Adrenal gland (tissue), 9 donors: ENCODE measurements at regions not wholly inside any gene's neighbourhood (a gene's known extent, or its start where the extent isn't known, plus 50 kb on each side); places are given as distances from the start of the nearest gene placed in this dataset.

Source experiments
- DNase-seq, 7 donors: peaks; one replicate each; pipeline ENCODE4 v3.0.0-alpha.2; 2019 to 2020
- H3K27ac ChIP-seq, 5 donors: fragments of 200-600 bp; sonication (generic) in 4 of 5; 1 replicate in 3 of 5; 2 replicates in 2 of 5; pipeline versions ENCODE4 v1.5.1 to v1.8.0; 2016 to 2020; ENCODE audit warnings: mild to moderate bottlenecking in 1 of 5
- H3K27me3 ChIP-seq: fragments of 200-600 bp; 2 replicates; pipeline ENCODE4 v1.8.0; 2021
- H3K36me3 ChIP-seq, 2 donors: fragments of 200-600 bp; replicated peaks in 1 of 2; 1 replicate in 1 of 2; 2 replicates in 1 of 2; pipeline versions ENCODE4 v1.5.1 to v1.8.0; 2018 to 2022
- H3K4me1 ChIP-seq, 2 donors: fragments of 200-600 bp; replicated peaks in 1 of 2; 1 replicate in 1 of 2; 2 replicates in 1 of 2; pipeline versions ENCODE4 v1.5.1 to v1.8.0; 2018 to 2021
- H3K4me3 ChIP-seq, 4 donors: fragments of 200-600 bp; sonication (generic) in 3 of 4; one replicate each; pipeline ENCODE4 v1.5.1; 2016 to 2018
- H3K9me3 ChIP-seq, 3 donors: fragments of 200-600 bp; sonication (generic) in 1 of 3; replicated peaks in 1 of 3; 1 replicate in 2 of 3; 2 replicates in 1 of 3; pipeline versions ENCODE4 v1.5.1 to v1.8.0; 2016 to 2021
- POLR2A ChIP-seq, 2 donors: fragments of 450-650 bp; IDR thresholded peaks; one replicate each; pipeline ENCODE4 v1.6.1; 2017; ENCODE audit warnings: antibody characterized with exemption in 2 of 2, mild to moderate bottlenecking in 2 of 2, moderate library complexity in 1 of 2
- WGBS, 4 donors: extraction: QIAGEN DNeasy Blood & Tissue Kit in 2 of 4; methylation state at CpG; one replicate each; pipeline versions ENCODE4 v1.1.5 to v1.1.7; 2013 to 2017; 5-methylcytosine and 5-hydroxymethylcytosine counted together
- intact Hi-C, 2 donors: fragments of 100-400 bp; cut with DNase I; formaldehyde crosslinking; loops; one replicate each; pipeline versions ENCODE4 v1.14.1 to v1.15.0; 2022 to 2023
- TF ChIP-seq, protein P1 (sequence below), 6 experiments: fragments of 450-650 bp in 4 of 6; fragments of 200-600 bp in 2 of 6; sonication (generic) in 1 of 6; IDR thresholded peaks; 1 replicate in 5 of 6; 2 replicates in 1 of 6; pipeline versions ENCODE4 v1.5.1 to v1.8.0; 2016 to 2021; ENCODE audit warnings: antibody characterized with exemption in 6 of 6, mild to moderate bottlenecking in 2 of 6, moderate library complexity in 1 of 6
- donor health status: healthy with polysubstance abuse.
- donor health status: Bipolar disorder and iron deficiency.
- donor health status: DM: yes; HTN: yes; CAD: no.
- donor health status: DM: no; HTN: no; CAD: no.
- donor health status: DM: no; HTN: no; CAD: no.

DNA sequence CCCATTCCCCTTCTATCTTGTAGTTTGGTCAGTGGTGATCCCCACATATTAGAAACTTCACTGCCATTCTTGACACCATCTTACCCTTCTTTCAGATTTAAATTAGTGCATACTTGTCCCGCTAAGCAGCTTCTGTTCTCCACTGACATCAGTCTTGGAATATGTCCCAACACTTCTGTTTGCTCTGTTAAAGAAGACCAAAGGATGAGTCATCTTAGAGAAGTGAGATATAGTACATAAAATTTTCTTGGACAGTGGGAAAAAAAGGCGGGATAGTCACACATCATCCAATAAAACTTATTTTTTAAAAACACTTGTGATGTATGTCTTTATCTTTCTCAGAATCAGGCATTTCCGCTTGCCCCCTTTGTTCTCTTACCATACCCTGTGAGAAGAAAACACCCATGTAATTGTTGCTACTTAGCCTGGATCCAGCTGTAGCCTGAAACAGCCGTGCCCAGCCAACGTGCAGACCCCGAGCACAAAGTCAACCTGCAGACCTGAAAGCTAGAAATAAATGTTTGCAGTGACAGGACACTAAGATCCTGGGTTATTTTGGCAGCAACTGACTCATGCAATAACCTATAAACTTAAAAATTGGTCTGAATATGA is 100.1 kb upstream of the PDE3A start:
- no peak for DNase-seq
- TF ChIP-seq, protein P1, sequence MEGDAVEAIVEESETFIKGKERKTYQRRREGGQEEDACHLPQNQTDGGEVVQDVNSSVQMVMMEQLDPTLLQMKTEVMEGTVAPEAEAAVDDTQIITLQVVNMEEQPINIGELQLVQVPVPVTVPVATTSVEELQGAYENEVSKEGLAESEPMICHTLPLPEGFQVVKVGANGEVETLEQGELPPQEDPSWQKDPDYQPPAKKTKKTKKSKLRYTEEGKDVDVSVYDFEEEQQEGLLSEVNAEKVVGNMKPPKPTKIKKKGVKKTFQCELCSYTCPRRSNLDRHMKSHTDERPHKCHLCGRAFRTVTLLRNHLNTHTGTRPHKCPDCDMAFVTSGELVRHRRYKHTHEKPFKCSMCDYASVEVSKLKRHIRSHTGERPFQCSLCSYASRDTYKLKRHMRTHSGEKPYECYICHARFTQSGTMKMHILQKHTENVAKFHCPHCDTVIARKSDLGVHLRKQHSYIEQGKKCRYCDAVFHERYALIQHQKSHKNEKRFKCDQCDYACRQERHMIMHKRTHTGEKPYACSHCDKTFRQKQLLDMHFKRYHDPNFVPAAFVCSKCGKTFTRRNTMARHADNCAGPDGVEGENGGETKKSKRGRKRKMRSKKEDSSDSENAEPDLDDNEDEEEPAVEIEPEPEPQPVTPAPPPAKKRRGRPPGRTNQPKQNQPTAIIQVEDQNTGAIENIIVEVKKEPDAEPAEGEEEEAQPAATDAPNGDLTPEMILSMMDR (IDR thresholded peaks at IDR 0.05): no peak
- TF ChIP-seq POLR2A (IDR thresholded peaks at IDR 0.05): no peak
- no peak overlapping the region for H3K27ac ChIP-seq
- H3K36me3 ChIP-seq: no peaks in the 10 kb centered on the region
- 82 to 87% (median 83%) methylated on average over 6 of the region's 6 CpGs for WGBS, 4 donors
- H3K4me3 ChIP-seq: no peak overlapping the region
- no peaks in the 10 kb centered on the region for H3K9me3 ChIP-seq
- intact Hi-C loops: no loop called here
- H3K4me1 ChIP-seq: no peaks in the 10 kb centered on the region
- H3K27me3 ChIP-seq: no peaks in the 10 kb centered on the region

- Histone ChIP-seq H3K4me1 (no peaks in the 10 kb centered on the region), H3K36me3 (no peaks in the 10 kb centered on the region), H3K27ac (no peak overlapping the region), H3K4me3 (no peak overlapping the region), H3K9me3 (no peaks in the 10 kb centered on the region), H3K27me3 (no peaks in the 10 kb centered on the region)
- intact Hi-C loops: no loop called here
- TF ChIP-seq, protein P1 (IDR thresholded peaks at IDR 0.05): no peak
- TF ChIP-seq POLR2A (IDR thresholded peaks at IDR 0.05): no peak
- 92 to 94% (median 93%) methylated on average over 4 of the region's 4 CpGs for WGBS, 4 donors
- no peak for DNase-seq
These were observed 99.6 kb upstream of the PDE3A start for GRCh38 chr12:20268771-20269170.

GRCh38 chr12:20269337-20270067 is 98.8 kb upstream of the PDE3A start:
- Histone ChIP-seq H3K9me3 (no peaks in the 10 kb centered on the region), H3K36me3 (no peaks in the 10 kb centered on the region), H3K4me3 (no peak overlapping the region), H3K27ac (no peak overlapping the region), H3K4me1 (no peaks in the 10 kb centered on the region), H3K27me3 (no peaks in the 10 kb centered on the region)
- no peak for TF ChIP-seq POLR2A (IDR thresholded peaks at IDR 0.05)
- TF ChIP-seq, protein P1 (IDR thresholded peaks at IDR 0.05): no peak
- 51 to 64% (median 55%) methylated on average over 5 of the region's 5 CpGs for WGBS, 4 donors
- no peak for DNase-seq
- intact Hi-C loops: no loop called here

DNA sequence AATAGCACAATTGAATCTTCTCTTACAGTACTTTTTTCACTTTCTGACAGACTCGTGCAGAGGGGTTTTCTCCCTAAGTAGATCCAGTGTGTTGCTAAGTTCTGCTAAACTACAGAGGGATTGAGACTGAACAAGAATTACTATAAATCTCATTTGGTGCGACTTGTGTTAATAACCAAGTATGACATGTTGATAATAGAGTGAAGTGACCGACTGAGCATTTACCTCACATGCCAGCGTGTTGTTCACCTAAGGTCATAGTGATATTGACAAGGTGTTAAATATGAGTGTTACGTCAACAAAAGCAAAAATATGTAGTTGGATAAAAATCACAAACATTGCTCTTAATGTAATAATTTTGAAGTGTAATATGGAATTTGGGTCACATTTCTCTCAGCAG is 97.8 kb upstream of the PDE3A start:
- no peaks in the 10 kb centered on the region for H3K36me3 ChIP-seq
- intact Hi-C loops: no loop called here
- no peaks in the 10 kb centered on the region for H3K9me3 ChIP-seq
- no peak overlapping the region for H3K27ac ChIP-seq
- TF ChIP-seq POLR2A (IDR thresholded peaks at IDR 0.05): no peak
- TF ChIP-seq, protein P1 (IDR thresholded peaks at IDR 0.05): no peak
- no peaks in the 10 kb centered on the region for H3K4me1 ChIP-seq
- H3K27me3 ChIP-seq: no peaks in the 10 kb centered on the region
- DNase-seq: no peak
- H3K4me3 ChIP-seq: no peak overlapping the region
- WGBS, 4 donors: 68 to 76% (median 73%) methylated on average over 5 of the region's 5 CpGs
